Ishikawa (cell line): ENCODE measurements at regions not wholly inside any gene's neighbourhood (a gene's known extent, or its start where the extent isn't known, plus 50 kb on each side); places are given as distances from the start of the nearest gene placed in this dataset.

Experiments
- CEBPB ChIP-seq: IDR thresholded peaks from 2 replicates; pipeline ENCODE4 v1.6.1; 2012
- CREB1 ChIP-seq: IDR thresholded peaks from 2 replicates; pipeline ENCODE4 v1.6.1; 2012; ENCODE audit warnings: low read depth
- EGR1 ChIP-seq: IDR thresholded peaks from 2 replicates; pipeline ENCODE4 v1.6.1; 2012
- RAD21 ChIP-seq: IDR thresholded peaks from 2 replicates; pipeline ENCODE4 v1.6.1; 2012; ENCODE audit warnings: low read depth
- TEAD4 ChIP-seq: IDR thresholded peaks from 2 replicates; pipeline ENCODE4 v1.6.1; 2012
- TF ChIP-seq, protein P1 (sequence below): IDR thresholded peaks from 2 replicates; pipeline ENCODE4 v1.6.1; 2012

- no peak for TF ChIP-seq EGR1
- TF ChIP-seq CREB1 = no peak
- TF ChIP-seq, protein P1, sequence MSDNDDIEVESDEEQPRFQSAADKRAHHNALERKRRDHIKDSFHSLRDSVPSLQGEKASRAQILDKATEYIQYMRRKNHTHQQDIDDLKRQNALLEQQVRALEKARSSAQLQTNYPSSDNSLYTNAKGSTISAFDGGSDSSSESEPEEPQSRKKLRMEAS = no peak
- TF ChIP-seq CEBPB = no peak
- TF ChIP-seq TEAD4 = no peak
- no peak for TF ChIP-seq RAD21
Observed at GRCh38 chrX:20432048-20432447, 165.3 kb upstream of the RPS6KA3 start.
